ENCODE measurements at regions not wholly inside any gene's neighbourhood (a gene's known extent, or its start where the extent isn't known, plus 50 kb on each side); places are given as distances from the start of the nearest gene placed in this dataset.

- no peak for DNase-seq (ENCODE audit: low read depth in 2 of 2)
Measured at GRCh38 chr4:45985038-45985437, 138.8 kb downstream of the GABRG1 start.

- no peak for DNase-seq (ENCODE audit: low read depth in 2 of 2)
Measured at GRCh38 chr4:45971108-45971507, 152.7 kb downstream of the GABRG1 start.

GRCh38 chr4:45957353-45957752 is 166.5 kb downstream of the GABRG1 start:
- DNase-seq (ENCODE audit: low read depth in 2 of 2), result no peak

GRCh38 chr4:45954276-45954675 is 169.6 kb downstream of the GABRG1 start:
- no peak for DNase-seq (ENCODE audit: low read depth in 2 of 2)

GRCh38 chr4:45951153-45951552 is 172.7 kb downstream of the GABRG1 start:
- DNase-seq (ENCODE audit: low read depth in 2 of 2), result no peak

GRCh38 chr4:45946699-45947098 is 177.2 kb downstream of the GABRG1 start:
- DNase-seq (ENCODE audit: low read depth in 2 of 2), result peak in 1 of 2 donors; percentile 1

GRCh38 chr4:45944000-45944399 is 179.9 kb downstream of the GABRG1 start:
- no peak for DNase-seq (ENCODE audit: low read depth in 2 of 2)

GRCh38 chr4:45939056-45939455 is 184.8 kb downstream of the GABRG1 start:
- DNase-seq (ENCODE audit: low read depth in 2 of 2), result no peak

GRCh38 chr4:45931154-45931553 is 192.7 kb downstream of the GABRG1 start:
- DNase-seq (ENCODE audit: low read depth in 2 of 2), result no peak

GRCh38 chr4:45927641-45928040 is 196.2 kb downstream of the GABRG1 start:
- DNase-seq (ENCODE audit: low read depth in 2 of 2), result no peak

- no peak for DNase-seq (ENCODE audit: low read depth in 2 of 2)
Measured at GRCh38 chr4:45925809-45926208, 198.0 kb downstream of the GABRG1 start.

GRCh38 chr4:45920861-45921260 is 203.0 kb downstream of the GABRG1 start:
- no peak for DNase-seq (ENCODE audit: low read depth in 2 of 2)

GRCh38 chr4:45910511-45910910 is 213.3 kb downstream of the GABRG1 start:
- DNase-seq (ENCODE audit: low read depth in 2 of 2), result no peak

GRCh38 chr4:45897946-45898585 is 225.8 kb downstream of the GABRG1 start:
- no peak for DNase-seq (ENCODE audit: low read depth in 2 of 2)

GRCh38 chr4:45883421-45883820 is 240.4 kb downstream of the GABRG1 start:
- no peak for DNase-seq (ENCODE audit: low read depth in 2 of 2)

- no peak for DNase-seq (ENCODE audit: low read depth in 2 of 2)
Measured at GRCh38 chr4:45876235-45876890, 247.5 kb downstream of the GABRG1 start.

GRCh38 chr4:45869184-45869583 is 254.7 kb downstream of the GABRG1 start:
- DNase-seq (ENCODE audit: low read depth in 2 of 2), result no peak

GRCh38 chr4:45865781-45866180 is 258.1 kb downstream of the GABRG1 start:
- DNase-seq (ENCODE audit: low read depth in 2 of 2), result no peak

GRCh38 chr4:45855857-45856256 is 268.0 kb downstream of the GABRG1 start:
- DNase-seq (ENCODE audit: low read depth in 2 of 2), result no peak

- no peak for DNase-seq (ENCODE audit: low read depth in 2 of 2)
Measured at GRCh38 chr4:45846016-45846415, 277.8 kb downstream of the GABRG1 start.

- DNase-seq (ENCODE audit: low read depth in 2 of 2), result no peak
Measured at GRCh38 chr4:45841791-45842190, 282.1 kb downstream of the GABRG1 start.

GRCh38 chr4:45831692-45832091 is 292.2 kb downstream of the GABRG1 start:
- no peak for DNase-seq (ENCODE audit: low read depth in 2 of 2)

- no peak for DNase-seq (ENCODE audit: low read depth in 2 of 2)
Measured at GRCh38 chr4:45803994-45804393, 319.9 kb downstream of the GABRG1 start.

- no peak for DNase-seq (ENCODE audit: low read depth in 2 of 2)
Measured at GRCh38 chr4:45795135-45795534, 328.7 kb downstream of the GABRG1 start.

All from lung microvascular endothelial cell (primary cell).